MM.1S (cell line): ENCODE measurements at regions not wholly inside any gene's neighbourhood (a gene's known extent, or its start where the extent isn't known, plus 50 kb on each side); places are given as distances from the start of the nearest gene placed in this dataset.

ENCODE experiments used
- DNase-seq: peaks from one replicate; pipeline ENCODE4 v3.0.0-alpha.2; 2015
- H2AFZ ChIP-seq: fragments of 300-600 bp; sonication (generic); 2 replicates; pipeline ENCODE4 v1.6.0; 2016; ENCODE audit warnings: antibody characterized with exemption, low read length
- H3F3A ChIP-seq: fragments of 300-600 bp; sonication (generic); 2 replicates; pipeline ENCODE4 v1.6.1; 2016; ENCODE audit warnings: mild to moderate bottlenecking, antibody characterized with exemption, low read length, moderate library complexity, mixed read lengths; ENCODE audit not compliant: insufficient read depth
- H3K27ac ChIP-seq: fragments of 300-600 bp; sonication (generic); 2 replicates; pipeline ENCODE4 v1.5.1; 2016; ENCODE audit warnings: mild to moderate bottlenecking, low read length
- H3K27me3 ChIP-seq: fragments of 300-600 bp; sonication (generic); replicated peaks from 2 replicates; pipeline ENCODE4 v1.6.0; 2016; ENCODE audit warnings: low read length; ENCODE audit not compliant: insufficient read depth
- H3K36me3 ChIP-seq: fragments of 300-600 bp; sonication (generic); replicated peaks from 2 replicates; pipeline ENCODE4 v1.6.1; 2016; ENCODE audit warnings: mild to moderate bottlenecking, low read length, mixed read lengths; ENCODE audit not compliant: insufficient read depth
- H3K4me1 ChIP-seq: fragments of 300-600 bp; sonication (generic); 2 replicates; pipeline ENCODE4 v1.6.1; 2016; ENCODE audit warnings: low read length, mixed read lengths
- H3K4me2 ChIP-seq: fragments of 300-600 bp; sonication (generic); 2 replicates; pipeline ENCODE4 v1.6.0; 2016; ENCODE audit warnings: low read depth, low read length
- H3K4me3 ChIP-seq: fragments of 300-600 bp; sonication (generic); 2 replicates; pipeline ENCODE4 v1.5.1; 2016; ENCODE audit warnings: low read length, mixed read lengths
- H3K79me2 ChIP-seq: fragments of 300-600 bp; sonication (generic); 2 replicates; pipeline ENCODE4 v1.6.1; 2016; ENCODE audit warnings: mixed run types, low read length, mixed read lengths
- H3K9ac ChIP-seq: fragments of 300-600 bp; sonication (generic); 2 replicates; pipeline ENCODE4 v1.6.1; 2016; ENCODE audit warnings: low read length, mixed read lengths
- H3K9me2 ChIP-seq: fragments of 300-600 bp; sonication (generic); replicated peaks from 2 replicates; pipeline ENCODE4 v1.6.1; 2016; ENCODE audit warnings: mild to moderate bottlenecking, low read length, mixed read lengths; ENCODE audit not compliant: insufficient read depth
- H3K9me3 ChIP-seq: fragments of 300-600 bp; sonication (generic); replicated peaks from 2 replicates; pipeline ENCODE4 v1.6.1; 2016; ENCODE audit warnings: mild to moderate bottlenecking, low read length, mixed read lengths; ENCODE audit not compliant: insufficient read depth
- H4K20me1 ChIP-seq: fragments of 300-600 bp; sonication (generic); 2 replicates; pipeline ENCODE4 v1.6.1; 2016; ENCODE audit warnings: mild to moderate bottlenecking, low read length, moderate library complexity, mixed read lengths; ENCODE audit not compliant: insufficient read depth
- EZH2 ChIP-seq: fragments of 300-600 bp; sonication (generic); optimal IDR thresholded peaks from 2 replicates; pipeline ENCODE3; 2017; ENCODE audit warnings: low read depth, mild to moderate bottlenecking, antibody characterized with exemption, low read length, mixed read lengths
- EZH2phosphoT487 ChIP-seq: fragments of 300-600 bp; sonication (generic); IDR thresholded peaks from 2 replicates; pipeline ENCODE4 v1.6.1; 2018; ENCODE audit warnings: antibody characterized with exemption, low read length
- TF ChIP-seq, protein P1 (sequence below): fragments of 300-600 bp; sonication (generic); IDR thresholded peaks from 2 replicates; pipeline ENCODE4 v1.5.1; 2016; ENCODE audit warnings: antibody characterized with exemption, low read length, mixed read lengths

DNA sequence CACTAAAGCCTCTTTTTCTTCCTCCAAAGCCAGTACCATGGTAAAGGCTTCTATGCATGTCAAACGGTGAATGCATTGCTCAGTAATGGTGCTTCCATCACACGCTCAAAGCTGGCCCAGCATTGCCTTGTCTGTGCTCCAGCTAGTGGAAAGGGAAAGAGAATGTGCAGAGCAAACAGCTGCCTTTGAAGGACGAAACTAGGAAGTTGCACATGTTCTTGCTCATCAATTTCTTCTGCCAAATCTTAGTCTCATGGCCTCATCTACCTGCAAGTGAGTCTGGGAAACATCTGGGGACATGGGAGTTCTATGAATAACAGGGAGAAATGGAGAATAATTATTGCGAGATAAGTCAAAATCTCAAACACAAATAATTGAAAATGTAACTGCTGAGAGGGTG, 216.5 kb upstream of the SSTR4 start:
- Histone ChIP-seq H3K79me2 (no peaks in the 10 kb centered on the region), H3K27ac (no peak overlapping the region), H3K4me2 (no peak overlapping the region), H3K9me2 (no peaks in the 10 kb centered on the region), H3K27me3 (no peaks in the 10 kb centered on the region), H3K9ac (no peak overlapping the region), H3K4me3 (no peak overlapping the region), H3K9me3 (no peaks in the 10 kb centered on the region), H4K20me1 (no peaks in the 10 kb centered on the region), H3F3A (no peaks in the 10 kb centered on the region), H3K4me1 (no peaks in the 10 kb centered on the region), H2AFZ (no peak overlapping the region), H3K36me3 (no peaks in the 10 kb centered on the region)
- no peak for TF ChIP-seq EZH2
- TF ChIP-seq, protein P1, sequence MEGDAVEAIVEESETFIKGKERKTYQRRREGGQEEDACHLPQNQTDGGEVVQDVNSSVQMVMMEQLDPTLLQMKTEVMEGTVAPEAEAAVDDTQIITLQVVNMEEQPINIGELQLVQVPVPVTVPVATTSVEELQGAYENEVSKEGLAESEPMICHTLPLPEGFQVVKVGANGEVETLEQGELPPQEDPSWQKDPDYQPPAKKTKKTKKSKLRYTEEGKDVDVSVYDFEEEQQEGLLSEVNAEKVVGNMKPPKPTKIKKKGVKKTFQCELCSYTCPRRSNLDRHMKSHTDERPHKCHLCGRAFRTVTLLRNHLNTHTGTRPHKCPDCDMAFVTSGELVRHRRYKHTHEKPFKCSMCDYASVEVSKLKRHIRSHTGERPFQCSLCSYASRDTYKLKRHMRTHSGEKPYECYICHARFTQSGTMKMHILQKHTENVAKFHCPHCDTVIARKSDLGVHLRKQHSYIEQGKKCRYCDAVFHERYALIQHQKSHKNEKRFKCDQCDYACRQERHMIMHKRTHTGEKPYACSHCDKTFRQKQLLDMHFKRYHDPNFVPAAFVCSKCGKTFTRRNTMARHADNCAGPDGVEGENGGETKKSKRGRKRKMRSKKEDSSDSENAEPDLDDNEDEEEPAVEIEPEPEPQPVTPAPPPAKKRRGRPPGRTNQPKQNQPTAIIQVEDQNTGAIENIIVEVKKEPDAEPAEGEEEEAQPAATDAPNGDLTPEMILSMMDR, result no peak
- TF ChIP-seq EZH2phosphoT487, result no peak
- DNase-seq, result no peak

DNA sequence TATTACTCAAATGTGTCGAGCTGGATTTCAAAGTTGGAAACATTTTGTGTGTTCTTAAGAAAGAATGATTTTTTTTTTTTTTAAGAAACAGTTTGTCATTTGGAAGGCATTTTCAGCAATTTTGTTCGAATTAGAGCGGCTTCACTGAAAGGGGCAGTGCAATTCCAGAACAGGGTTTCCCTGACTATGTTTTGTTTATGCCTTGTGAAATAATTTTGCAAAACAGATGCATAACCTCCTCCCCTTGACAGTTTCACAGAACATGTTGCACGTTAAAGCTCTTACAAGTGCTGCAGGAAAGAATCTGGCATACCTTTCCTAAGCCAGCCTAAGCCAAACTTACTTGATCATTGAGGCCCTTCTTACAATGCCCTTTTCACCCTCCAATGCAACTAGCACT, 216.0 kb upstream of the SSTR4 start:
- TF ChIP-seq EZH2phosphoT487 (no peak), EZH2 (no peak)
- TF ChIP-seq, protein P1, result no peak
- Histone ChIP-seq H3K9me2 (no peaks in the 10 kb centered on the region), H3K27ac (no peak overlapping the region), H3K36me3 (no peaks in the 10 kb centered on the region), H3K4me3 (no peak overlapping the region), H3K4me1 (no peaks in the 10 kb centered on the region), H2AFZ (no peak overlapping the region), H3K27me3 (no peaks in the 10 kb centered on the region), H4K20me1 (no peaks in the 10 kb centered on the region), H3K9me3 (no peaks in the 10 kb centered on the region), H3K79me2 (no peaks in the 10 kb centered on the region), H3F3A (no peaks in the 10 kb centered on the region), H3K9ac (no peak overlapping the region), H3K4me2 (no peak overlapping the region)
- no peak for DNase-seq

DNA sequence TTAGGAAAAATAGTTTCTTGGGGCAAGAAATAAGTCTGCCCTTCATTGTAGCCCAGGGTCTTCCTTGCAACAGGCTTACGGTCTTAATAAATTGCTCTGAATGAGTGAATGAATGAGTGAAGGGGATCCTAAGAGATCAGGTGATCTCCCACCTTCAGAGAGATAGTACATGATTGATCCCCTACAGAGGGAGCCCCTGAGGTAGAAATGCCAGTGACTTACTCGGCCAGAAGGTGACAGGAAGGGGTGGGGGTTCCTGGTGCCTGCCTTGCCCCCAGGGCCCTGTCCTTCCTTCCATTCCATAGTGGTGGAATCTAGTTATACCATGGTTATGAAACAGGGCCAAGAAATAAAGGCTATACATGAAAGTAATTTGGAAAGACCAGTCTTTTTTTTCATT, 215.3 kb upstream of the SSTR4 start:
- Histone ChIP-seq H3K4me3 (no peak overlapping the region), H3K27me3 (no peaks in the 10 kb centered on the region), H3K79me2 (no peaks in the 10 kb centered on the region), H4K20me1 (no peaks in the 10 kb centered on the region), H3K4me2 (no peak overlapping the region), H2AFZ (no peak overlapping the region), H3K9me2 (no peaks in the 10 kb centered on the region), H3K27ac (no peak overlapping the region), H3F3A (no peaks in the 10 kb centered on the region), H3K4me1 (no peaks in the 10 kb centered on the region), H3K36me3 (no peaks in the 10 kb centered on the region), H3K9ac (no peak overlapping the region), H3K9me3 (no peaks in the 10 kb centered on the region)
- TF ChIP-seq EZH2 (no peak), EZH2phosphoT487 (no peak)
- TF ChIP-seq, protein P1, result no peak
- DNase-seq, result no peak
